Endothelial cell (in vitro differentiated cells): ENCODE measurements at regions not wholly inside any gene's neighbourhood (a gene's known extent, or its start where the extent isn't known, plus 50 kb on each side); places are given as distances from the start of the nearest gene placed in this dataset.

Source experiments
- DNase-seq: peaks from one replicate; pipeline ENCODE4 v3.0.0; 2021; ENCODE audit warnings: low spot score
- H3K27ac Mint-ChIP-seq: one replicate; pipeline ENCODE4 v1.8.0; 2021; ENCODE audit warnings: mixed read lengths, inconsistent platforms; ENCODE audit not compliant: unreplicated experiment
- H3K27me3 Mint-ChIP-seq: one replicate; pipeline ENCODE4 v1.8.0; 2021; ENCODE audit warnings: mild to moderate bottlenecking, moderate library complexity, mixed read lengths, inconsistent platforms; ENCODE audit not compliant: unreplicated experiment
- H3K36me3 Mint-ChIP-seq: one replicate; pipeline ENCODE4 v1.8.0; 2021; ENCODE audit warnings: mild to moderate bottlenecking, low read depth, mixed read lengths, inconsistent platforms; ENCODE audit not compliant: unreplicated experiment
- H3K4me1 Mint-ChIP-seq: one replicate; pipeline ENCODE4 v1.8.0; 2021; ENCODE audit warnings: mild to moderate bottlenecking, mixed read lengths, inconsistent platforms; ENCODE audit not compliant: unreplicated experiment
- H3K4me3 Mint-ChIP-seq: one replicate; pipeline ENCODE4 v1.8.0; 2021; ENCODE audit warnings: mild to moderate bottlenecking, mixed read lengths, inconsistent platforms; ENCODE audit not compliant: unreplicated experiment
- H3K9me3 Mint-ChIP-seq: one replicate; pipeline ENCODE4 v1.8.0; 2021; ENCODE audit warnings: mixed read lengths, inconsistent platforms; ENCODE audit not compliant: unreplicated experiment
- CTCF ChIP-seq: fragments of 200-600 bp; sonication (generic); IDR thresholded peaks from one replicate; pipeline ENCODE4 v1.5.0; 2021; ENCODE audit warnings: antibody characterized with exemption; ENCODE audit not compliant: unreplicated experiment

- Mint-ChIP-seq H3K27me3 (peaks cover 1% of the 10 kb centered on the region), H3K4me3 (no peak overlapping the region), H3K36me3 (no peaks in the 10 kb centered on the region), H3K27ac (no peak overlapping the region), H3K4me1 (peaks cover 2% of the 10 kb centered on the region), H3K9me3 (no peaks in the 10 kb centered on the region)
- no peak for TF ChIP-seq CTCF
- no peak for DNase-seq
These were observed 139.9 kb downstream of the CXCL12 start for GRCh38 chr10:44244745-44245600.

GRCh38 chr10:44243851-44244510 is 140.9 kb downstream of the CXCL12 start:
- TF ChIP-seq CTCF: no peak
- no peaks in the 10 kb centered on the region for H3K36me3 Mint-ChIP-seq
- no peak for DNase-seq
- H3K27me3 Mint-ChIP-seq: peaks cover 2% of the 10 kb centered on the region
- peaks cover 2% of the 10 kb centered on the region for H3K4me1 Mint-ChIP-seq
- no peak overlapping the region for H3K27ac Mint-ChIP-seq
- no peak overlapping the region for H3K4me3 Mint-ChIP-seq
- H3K9me3 Mint-ChIP-seq: no peaks in the 10 kb centered on the region

- Mint-ChIP-seq H3K27ac (no peak overlapping the region), H3K36me3 (no peaks in the 10 kb centered on the region), H3K27me3 (peaks cover 2% of the 10 kb centered on the region), H3K4me1 (peaks cover 2% of the 10 kb centered on the region), H3K4me3 (no peak overlapping the region), H3K9me3 (no peaks in the 10 kb centered on the region)
- TF ChIP-seq CTCF: no peak
- DNase-seq: no peak
These were observed 142.1 kb downstream of the CXCL12 start for GRCh38 chr10:44242826-44243225.

- no peak overlapping the region for H3K4me3 Mint-ChIP-seq
- peaks cover 2% of the 10 kb centered on the region for H3K4me1 Mint-ChIP-seq
- no peaks in the 10 kb centered on the region for H3K9me3 Mint-ChIP-seq
- no peak for DNase-seq
- no peak overlapping the region for H3K27ac Mint-ChIP-seq
- peaks cover 2% of the 10 kb centered on the region for H3K27me3 Mint-ChIP-seq
- H3K36me3 Mint-ChIP-seq: no peaks in the 10 kb centered on the region
- no peak for TF ChIP-seq CTCF
These were observed 142.8 kb downstream of the CXCL12 start for GRCh38 chr10:44242091-44242490.
